ENCODE measurements at regions not wholly inside any gene's neighbourhood (a gene's known extent, or its start where the extent isn't known, plus 50 kb on each side); places are given as distances from the start of the nearest gene placed in this dataset.

DNA sequence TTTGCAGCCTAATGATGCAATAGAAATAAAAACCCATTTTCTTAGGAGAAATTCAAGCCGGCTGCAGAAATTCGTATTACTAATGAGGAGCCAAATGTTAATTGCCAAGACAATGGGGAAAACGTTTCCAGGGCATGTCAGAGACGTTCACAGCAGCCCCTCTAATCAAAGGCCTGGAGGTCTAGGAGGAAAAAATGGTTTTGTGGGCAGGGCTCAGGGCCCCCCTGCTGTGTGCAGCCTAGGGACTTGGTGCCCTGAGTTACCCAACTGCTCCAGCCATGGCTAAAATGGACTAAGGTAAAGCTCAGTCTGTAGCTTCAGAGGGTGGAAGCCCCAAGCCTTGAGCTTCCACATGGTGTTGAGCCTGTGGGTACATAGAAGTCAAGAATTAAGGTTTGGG lies 461.4 kb downstream of the FAT4 start:
- TF ChIP-seq GATA3 (IDR thresholded peaks at IDR 0.05; ENCODE audit: low read depth, low read length) (no peak), GATA2 (IDR thresholded peaks at IDR 0.05; ENCODE audit: low read depth, low read length) (no peak)

Measured in SH-SY5Y (cell line).